PC-9 (cell line): ENCODE measurements at regions not wholly inside any gene's neighbourhood (a gene's known extent, or its start where the extent isn't known, plus 50 kb on each side); places are given as distances from the start of the nearest gene placed in this dataset.

Experiments
- BruUV-seq: library from RNA; stranded (reverse); fragments of 400-500 nt; replicated peaks from 2 replicates; lab custom pipeline; 2021; lab: Mats Ljungman, UMichigan
- CTCF ChIA-PET: fragments of 300-600 bp; sonication (Branson Sonifier 250); formaldehyde crosslinking; loops from one replicate; lab custom pipeline; 2022; ENCODE audit warnings: antibody characterized with exemption; lab: Charles Lee
- POLR2A ChIA-PET: fragments of 300-600 bp; sonication (Branson Sonifier 250); formaldehyde crosslinking; loops from one replicate; lab custom pipeline; 2022; ENCODE audit warnings: antibody characterized with exemption; ENCODE audit not compliant: unreplicated experiment; lab: Charles Lee
- DNase-seq, 2 experiments: peaks; one replicate each; pipeline versions ENCODE4 v3.0.0 to v3.0.0-alpha.2; 2015 to 2022; ENCODE audit warnings: mixed read lengths in 1 of 2
- H2AFZ ChIP-seq: fragments of 200-600 bp; sonication (generic); 2 replicates; pipeline ENCODE4 v1.8.1; 2017; ENCODE audit warnings: antibody characterized with exemption
- H3F3A ChIP-seq: fragments of 200-600 bp; sonication (generic); 2 replicates; pipeline ENCODE4 v1.8.1; 2017; ENCODE audit warnings: antibody characterized with exemption, mild to moderate bottlenecking, low read depth; ENCODE audit not compliant: insufficient read depth
- H3K27ac ChIP-seq: fragments of 200-600 bp; sonication (generic); 2 replicates; pipeline ENCODE4 v1.6.1; 2016; ENCODE audit warnings: mixed run types
- H3K27me3 ChIP-seq: fragments of 200-600 bp; sonication (generic); 2 replicates; pipeline ENCODE4 v1.6.1; 2016; ENCODE audit warnings: low read depth, mixed run types; ENCODE audit not compliant: insufficient read depth
- H3K36me3 ChIP-seq: fragments of 200-600 bp; sonication (generic); 2 replicates; pipeline ENCODE4 v1.6.1; 2016; ENCODE audit warnings: low read depth, mixed run types
- H3K4me1 ChIP-seq: fragments of 200-600 bp; sonication (generic); replicated peaks from 2 replicates; pipeline ENCODE4 v1.6.1; 2016; ENCODE audit warnings: mixed run types; ENCODE audit not compliant: insufficient read depth
- H3K4me2 ChIP-seq: fragments of 200-600 bp; sonication (generic); 2 replicates; pipeline ENCODE4 v1.6.1; 2017; ENCODE audit warnings: mixed run types
- H3K4me3 ChIP-seq: fragments of 200-600 bp; sonication (generic); 2 replicates; pipeline ENCODE4 v1.6.1; 2016; ENCODE audit warnings: mixed run types
- H3K79me2 ChIP-seq: fragments of 200-600 bp; sonication (generic); 2 replicates; pipeline ENCODE4 v1.6.1; 2017; ENCODE audit warnings: low read depth, mixed run types
- H3K9me2 ChIP-seq: fragments of 200-600 bp; sonication (generic); 2 replicates; pipeline ENCODE4 v1.8.1; 2017; ENCODE audit warnings: mild to moderate bottlenecking; ENCODE audit not compliant: insufficient read depth
- H3K9me3 ChIP-seq: fragments of 200-600 bp; sonication (generic); 2 replicates; pipeline ENCODE4 v1.8.1; 2016; ENCODE audit warnings: low read depth; ENCODE audit not compliant: insufficient read depth
- H4K20me1 ChIP-seq: fragments of 200-600 bp; sonication (generic); 2 replicates; pipeline ENCODE4 v1.8.1; 2017; ENCODE audit not compliant: insufficient read depth
- EZH2 ChIP-seq: fragments of 200-600 bp; sonication (generic); IDR thresholded peaks from 2 replicates; pipeline ENCODE4 v1.8.0; 2017; ENCODE audit warnings: antibody characterized with exemption, low read depth
- intact Hi-C: fragments of 100-400 bp; cut with micrococcal nuclease; formaldehyde crosslinking; loops from one replicate; pipeline ENCODE4 v1.10.0; 2022; ENCODE audit not compliant: unreplicated experiment
- TF ChIP-seq, protein P1 (sequence below): fragments of 200-600 bp; sonication (generic); conservative IDR thresholded peaks from 2 replicates; pipeline ENCODE4 v1.6.1; 2017; ENCODE audit warnings: mixed run types, antibody characterized with exemption, mild to moderate bottlenecking, moderate library complexity

- Histone ChIP-seq H2AFZ (no peak overlapping the region), H3K27ac (no peak overlapping the region), H3K4me3 (no peak overlapping the region), H3K27me3 (no peaks in the 10 kb centered on the region), H3K4me2 (no peak overlapping the region), H3K4me1 (no peaks in the 10 kb centered on the region), H3K9me2 (no peaks in the 10 kb centered on the region), H3K9me3 (no peaks in the 10 kb centered on the region), H3F3A (no peaks in the 10 kb centered on the region), H3K79me2 (no peaks in the 10 kb centered on the region), H3K36me3 (no peaks in the 10 kb centered on the region), H4K20me1 (no peaks in the 10 kb centered on the region)
- POLR2A ChIA-PET, result no interaction called here
- CTCF ChIA-PET, result no interaction called here
- intact Hi-C loops, result no loop called here
- TF ChIP-seq, protein P1, sequence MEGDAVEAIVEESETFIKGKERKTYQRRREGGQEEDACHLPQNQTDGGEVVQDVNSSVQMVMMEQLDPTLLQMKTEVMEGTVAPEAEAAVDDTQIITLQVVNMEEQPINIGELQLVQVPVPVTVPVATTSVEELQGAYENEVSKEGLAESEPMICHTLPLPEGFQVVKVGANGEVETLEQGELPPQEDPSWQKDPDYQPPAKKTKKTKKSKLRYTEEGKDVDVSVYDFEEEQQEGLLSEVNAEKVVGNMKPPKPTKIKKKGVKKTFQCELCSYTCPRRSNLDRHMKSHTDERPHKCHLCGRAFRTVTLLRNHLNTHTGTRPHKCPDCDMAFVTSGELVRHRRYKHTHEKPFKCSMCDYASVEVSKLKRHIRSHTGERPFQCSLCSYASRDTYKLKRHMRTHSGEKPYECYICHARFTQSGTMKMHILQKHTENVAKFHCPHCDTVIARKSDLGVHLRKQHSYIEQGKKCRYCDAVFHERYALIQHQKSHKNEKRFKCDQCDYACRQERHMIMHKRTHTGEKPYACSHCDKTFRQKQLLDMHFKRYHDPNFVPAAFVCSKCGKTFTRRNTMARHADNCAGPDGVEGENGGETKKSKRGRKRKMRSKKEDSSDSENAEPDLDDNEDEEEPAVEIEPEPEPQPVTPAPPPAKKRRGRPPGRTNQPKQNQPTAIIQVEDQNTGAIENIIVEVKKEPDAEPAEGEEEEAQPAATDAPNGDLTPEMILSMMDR, result no peak
- TF ChIP-seq EZH2, result no peak
- no TSS peak for BruUV-seq
- no peak for DNase-seq
Measured at GRCh38 chr14:40685764-40686163, 920.9 kb upstream of the LRFN5 start.

DNA sequence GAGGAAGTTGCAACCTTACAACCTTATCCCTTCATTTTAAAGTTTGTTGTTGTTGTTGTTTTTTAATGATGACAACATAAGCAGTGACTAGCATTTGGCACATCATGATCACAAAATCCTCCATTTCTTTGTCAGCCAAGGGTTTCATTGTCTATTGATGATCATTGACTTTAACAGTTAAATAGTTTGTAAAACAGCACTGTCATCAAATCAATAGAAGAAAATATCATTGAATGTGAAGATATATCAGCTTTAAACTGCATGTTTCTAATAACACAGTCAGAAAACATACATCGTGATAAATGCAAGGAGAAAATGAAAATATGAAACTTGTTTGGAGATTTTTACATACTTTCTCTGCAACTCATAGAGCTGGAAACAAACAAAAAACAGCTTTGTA, 922.3 kb upstream of the LRFN5 start:
- Histone ChIP-seq H3K36me3 (no peaks in the 10 kb centered on the region), H3K27me3 (no peaks in the 10 kb centered on the region), H3K27ac (no peak overlapping the region), H4K20me1 (no peaks in the 10 kb centered on the region), H3K9me2 (no peaks in the 10 kb centered on the region), H3K79me2 (no peaks in the 10 kb centered on the region), H3F3A (no peaks in the 10 kb centered on the region), H3K4me1 (no peaks in the 10 kb centered on the region), H3K4me3 (no peak overlapping the region), H3K4me2 (no peak overlapping the region), H3K9me3 (no peaks in the 10 kb centered on the region), H2AFZ (no peak overlapping the region)
- no TSS peak for BruUV-seq
- ChIA-PET POLR2A (no interaction called here), CTCF (no interaction called here)
- no peak for DNase-seq
- TF ChIP-seq, protein P1, result no peak
- TF ChIP-seq EZH2, result no peak
- intact Hi-C loops, result no loop called here

GRCh38 chr14:40682131-40682913, 924.4 kb upstream of the LRFN5 start:
- no TSS peak for BruUV-seq
- Histone ChIP-seq H3K4me1 (no peaks in the 10 kb centered on the region), H3K27ac (no peak overlapping the region), H3K79me2 (no peaks in the 10 kb centered on the region), H3K4me3 (no peak overlapping the region), H3K36me3 (no peaks in the 10 kb centered on the region), H3K27me3 (no peaks in the 10 kb centered on the region), H4K20me1 (no peaks in the 10 kb centered on the region), H3K9me3 (no peaks in the 10 kb centered on the region), H3K4me2 (no peak overlapping the region), H2AFZ (no peak overlapping the region), H3K9me2 (no peaks in the 10 kb centered on the region), H3F3A (no peaks in the 10 kb centered on the region)
- intact Hi-C loops, result no loop called here
- ChIA-PET CTCF (no interaction called here), POLR2A (no interaction called here)
- TF ChIP-seq, protein P1, result no peak
- TF ChIP-seq EZH2, result no peak
- no peak for DNase-seq
